ENCODE measurements at regions not wholly inside any gene's neighbourhood (a gene's known extent, or its start where the extent isn't known, plus 50 kb on each side); places are given as distances from the start of the nearest gene placed in this dataset.

DNA sequence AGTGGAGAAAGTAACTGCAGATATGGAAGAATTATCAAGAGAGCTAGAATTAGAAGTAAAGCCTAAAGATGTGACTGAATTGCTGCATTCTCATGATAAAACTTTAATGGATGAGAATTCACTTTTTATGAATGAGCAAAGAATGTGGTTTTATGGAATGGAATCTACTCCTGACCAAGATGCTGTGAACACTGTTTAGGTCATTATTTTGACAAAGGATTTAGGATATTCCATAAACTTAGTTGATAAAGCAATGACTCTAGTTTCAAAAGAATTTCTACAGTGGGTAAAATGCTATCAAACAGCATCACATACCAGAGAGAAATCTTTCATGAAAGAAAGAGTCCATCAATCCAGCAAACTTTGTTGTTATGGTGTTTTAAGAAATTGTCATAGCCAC is 1317.7 kb upstream of the ACVR2A start:
- H3K27ac Mint-ChIP-seq: no peak overlapping the region
- no peaks in the 10 kb centered on the region for H3K4me1 Mint-ChIP-seq
- no peaks in the 10 kb centered on the region for H3K27me3 Mint-ChIP-seq (ENCODE audit: low read depth)
- TF ChIP-seq, protein P1, sequence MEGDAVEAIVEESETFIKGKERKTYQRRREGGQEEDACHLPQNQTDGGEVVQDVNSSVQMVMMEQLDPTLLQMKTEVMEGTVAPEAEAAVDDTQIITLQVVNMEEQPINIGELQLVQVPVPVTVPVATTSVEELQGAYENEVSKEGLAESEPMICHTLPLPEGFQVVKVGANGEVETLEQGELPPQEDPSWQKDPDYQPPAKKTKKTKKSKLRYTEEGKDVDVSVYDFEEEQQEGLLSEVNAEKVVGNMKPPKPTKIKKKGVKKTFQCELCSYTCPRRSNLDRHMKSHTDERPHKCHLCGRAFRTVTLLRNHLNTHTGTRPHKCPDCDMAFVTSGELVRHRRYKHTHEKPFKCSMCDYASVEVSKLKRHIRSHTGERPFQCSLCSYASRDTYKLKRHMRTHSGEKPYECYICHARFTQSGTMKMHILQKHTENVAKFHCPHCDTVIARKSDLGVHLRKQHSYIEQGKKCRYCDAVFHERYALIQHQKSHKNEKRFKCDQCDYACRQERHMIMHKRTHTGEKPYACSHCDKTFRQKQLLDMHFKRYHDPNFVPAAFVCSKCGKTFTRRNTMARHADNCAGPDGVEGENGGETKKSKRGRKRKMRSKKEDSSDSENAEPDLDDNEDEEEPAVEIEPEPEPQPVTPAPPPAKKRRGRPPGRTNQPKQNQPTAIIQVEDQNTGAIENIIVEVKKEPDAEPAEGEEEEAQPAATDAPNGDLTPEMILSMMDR (IDR thresholded peaks at IDR 0.05; ENCODE audit: unreplicated experiment in 3 of 3): no peak
- H3K36me3 Mint-ChIP-seq (ENCODE audit: low read depth): no peaks in the 10 kb centered on the region
- no peak overlapping the region for H3K4me3 Mint-ChIP-seq
- H3K9me3 Mint-ChIP-seq: peaks cover 3% of the 10 kb centered on the region

DNA sequence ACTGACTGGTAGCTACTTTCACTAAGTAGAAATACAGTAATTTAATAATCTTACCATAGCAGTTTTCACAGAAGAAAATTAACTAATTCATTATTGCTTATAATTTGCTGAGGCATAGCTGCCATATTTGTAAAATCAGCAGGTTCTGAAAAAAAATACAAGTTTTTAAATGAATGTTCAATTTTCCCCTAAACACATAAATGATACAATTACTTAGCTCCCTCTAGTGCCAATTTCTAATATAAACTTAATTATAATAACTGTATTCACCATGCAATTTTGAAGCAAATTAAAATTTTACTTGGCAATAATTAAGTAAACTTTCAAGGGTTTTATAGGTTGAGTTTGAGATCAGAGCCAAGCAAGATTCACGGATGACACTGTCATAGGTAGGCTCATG is 1321.6 kb upstream of the ACVR2A start:
- Mint-ChIP-seq H3K27me3 (ENCODE audit: low read depth) (no peaks in the 10 kb centered on the region), H3K4me1 (no peaks in the 10 kb centered on the region), H3K27ac (peak overlapping the region in 1 of 3 experiments; percentile 66), H3K9me3 (peaks cover 3% of the 10 kb centered on the region), H3K36me3 (ENCODE audit: low read depth) (no peaks in the 10 kb centered on the region), H3K4me3 (no peak overlapping the region)
- TF ChIP-seq, protein P1 (IDR thresholded peaks at IDR 0.05; ENCODE audit: unreplicated experiment in 3 of 3): peak; percentile 36 to 52 (median 51)

DNA sequence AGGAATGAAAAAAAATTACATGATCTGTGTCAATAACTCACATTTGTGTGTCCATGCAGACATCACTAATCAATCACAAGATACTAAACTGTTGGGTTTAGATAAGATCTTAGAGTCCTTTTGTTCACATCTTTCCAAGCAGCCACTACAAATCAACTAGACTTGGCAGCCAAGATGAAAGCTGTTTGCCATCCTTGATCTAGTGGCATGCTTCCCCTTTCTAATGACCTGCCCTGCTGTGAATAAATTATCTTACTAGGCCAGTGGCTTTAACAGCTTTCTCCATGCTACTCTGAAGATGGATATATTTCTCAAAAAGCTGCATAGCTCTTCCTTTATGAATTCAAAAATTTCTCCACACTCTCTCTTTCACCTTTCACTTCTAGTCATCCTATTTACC is 1338.0 kb upstream of the ACVR2A start:
- Mint-ChIP-seq H3K4me3 (no peak overlapping the region), H3K27ac (no peak overlapping the region), H3K27me3 (ENCODE audit: low read depth) (no peaks in the 10 kb centered on the region), H3K4me1 (peaks cover 4% of the 10 kb centered on the region), H3K36me3 (ENCODE audit: low read depth) (no peaks in the 10 kb centered on the region), H3K9me3 (no peaks in the 10 kb centered on the region)
- TF ChIP-seq, protein P1 (IDR thresholded peaks at IDR 0.05; ENCODE audit: unreplicated experiment in 3 of 3): no peak

DNA sequence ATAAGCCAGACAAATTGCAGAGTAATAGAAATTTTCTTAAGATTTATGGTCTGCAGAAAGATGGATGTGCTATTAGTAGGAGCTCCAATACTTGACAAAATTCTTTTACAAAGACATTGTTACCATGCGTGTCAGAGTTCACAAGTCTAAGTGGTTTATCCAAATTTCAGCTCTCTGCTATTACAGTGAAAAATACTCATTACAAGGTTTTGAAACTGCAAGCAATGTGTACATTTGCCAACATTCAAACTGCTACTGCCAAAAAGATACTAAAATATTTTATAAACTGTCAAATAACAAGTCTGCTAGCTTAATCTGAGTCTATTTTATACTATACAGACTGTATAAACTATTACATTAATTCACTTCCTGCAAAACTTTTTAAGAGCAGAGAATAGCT is 1341.5 kb upstream of the ACVR2A start:
- TF ChIP-seq, protein P1 (IDR thresholded peaks at IDR 0.05; ENCODE audit: unreplicated experiment in 3 of 3): no peak
- no peaks in the 10 kb centered on the region for H3K36me3 Mint-ChIP-seq (ENCODE audit: low read depth)
- H3K9me3 Mint-ChIP-seq: no peaks in the 10 kb centered on the region
- H3K4me3 Mint-ChIP-seq: no peak overlapping the region
- peak overlapping the region in 1 of 3 experiments; percentile 1 for H3K27ac Mint-ChIP-seq
- no peaks in the 10 kb centered on the region for H3K27me3 Mint-ChIP-seq (ENCODE audit: low read depth)
- H3K4me1 Mint-ChIP-seq: peaks cover 4% of the 10 kb centered on the region

DNA sequence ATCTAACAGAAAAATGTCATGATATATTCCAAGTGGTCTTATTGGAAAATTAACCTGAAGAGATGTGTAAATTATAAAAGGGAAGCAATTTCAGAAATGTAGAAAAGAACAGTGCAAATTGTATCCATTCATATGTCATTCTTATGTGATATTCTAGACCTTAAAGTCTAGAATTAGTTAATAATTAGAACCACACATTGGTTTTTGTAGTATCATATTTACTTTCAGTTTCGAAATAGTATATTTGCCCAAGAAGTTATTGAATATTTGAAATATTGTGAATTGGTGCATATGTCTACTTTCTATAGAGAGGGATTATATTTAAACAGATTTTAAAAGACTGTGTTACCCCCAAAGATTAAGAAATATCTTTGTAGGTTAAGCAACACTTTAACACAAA is 1348.6 kb upstream of the ACVR2A start:
- H3K27me3 Mint-ChIP-seq (ENCODE audit: low read depth): no peaks in the 10 kb centered on the region

DNA sequence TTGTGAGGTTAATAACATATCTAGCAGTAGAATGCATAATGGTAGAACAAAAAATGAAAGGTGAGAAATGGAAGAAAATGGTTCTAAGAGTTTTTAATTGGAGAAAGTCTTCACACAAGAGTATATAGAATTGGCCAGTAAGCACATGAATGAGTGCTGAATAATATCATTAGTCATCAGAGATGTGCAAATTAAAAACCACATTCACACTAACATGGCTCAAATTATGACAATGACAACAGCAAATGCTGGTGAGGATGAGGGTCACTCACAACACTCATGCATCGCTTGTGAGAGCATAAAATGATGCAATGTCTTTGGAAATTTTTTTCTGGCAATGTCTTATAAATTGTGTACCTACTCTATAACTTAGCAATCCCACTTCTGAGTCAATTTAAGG is 1355.4 kb upstream of the ACVR2A start:
- Mint-ChIP-seq H3K4me3 (no peak overlapping the region), H3K27ac (no peak overlapping the region), H3K9me3 (peaks cover 7% of the 10 kb centered on the region), H3K36me3 (ENCODE audit: low read depth) (no peaks in the 10 kb centered on the region), H3K4me1 (no peaks in the 10 kb centered on the region), H3K27me3 (ENCODE audit: low read depth) (no peaks in the 10 kb centered on the region)
- TF ChIP-seq, protein P1 (IDR thresholded peaks at IDR 0.05; ENCODE audit: unreplicated experiment in 3 of 3): no peak

More for the DNA sequence above, 1348.6 kb upstream of the ACVR2A start:
- H3K9me3 Mint-ChIP-seq: peaks cover 17% of the 10 kb centered on the region
- TF ChIP-seq, protein P1 (IDR thresholded peaks at IDR 0.05; ENCODE audit: unreplicated experiment in 3 of 3): no peak
- H3K4me1 Mint-ChIP-seq: peaks cover 9% of the 10 kb centered on the region
- H3K4me3 Mint-ChIP-seq: no peak overlapping the region
- no peak overlapping the region for H3K27ac Mint-ChIP-seq
- peaks cover 5% of the 10 kb centered on the region for H3K36me3 Mint-ChIP-seq (ENCODE audit: low read depth)
